GM21786 (cell line): ENCODE measurements at regions not wholly inside any gene's neighbourhood (a gene's known extent, or its start where the extent isn't known, plus 50 kb on each side); places are given as distances from the start of the nearest gene placed in this dataset.

Source experiments
- ATAC-seq: cut with Tn5 transposase; IDR thresholded peaks from one replicate; pipeline ENCODE4 v1.9.1; 2021; ENCODE audit not compliant: unreplicated experiment

DNA sequence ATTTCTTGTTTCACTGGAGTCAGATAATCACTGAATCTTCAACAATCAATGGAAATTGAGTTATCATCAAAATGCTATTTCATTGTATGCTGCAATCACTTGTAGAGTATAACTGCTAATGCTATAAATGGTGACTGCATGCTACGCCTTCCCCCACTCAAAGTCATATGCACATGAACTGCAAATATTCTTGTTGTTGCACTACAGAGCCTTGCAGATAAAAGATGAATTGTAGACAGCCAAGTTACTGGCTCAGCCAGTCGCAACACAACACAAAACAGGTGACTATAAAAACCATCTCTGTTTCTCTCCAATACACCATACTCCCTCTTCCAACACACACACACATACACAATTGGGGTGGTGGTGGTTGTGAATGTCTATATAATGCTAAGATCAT lies 171.0 kb upstream of the HMGA2 start:
- no peak for ATAC-seq

DNA sequence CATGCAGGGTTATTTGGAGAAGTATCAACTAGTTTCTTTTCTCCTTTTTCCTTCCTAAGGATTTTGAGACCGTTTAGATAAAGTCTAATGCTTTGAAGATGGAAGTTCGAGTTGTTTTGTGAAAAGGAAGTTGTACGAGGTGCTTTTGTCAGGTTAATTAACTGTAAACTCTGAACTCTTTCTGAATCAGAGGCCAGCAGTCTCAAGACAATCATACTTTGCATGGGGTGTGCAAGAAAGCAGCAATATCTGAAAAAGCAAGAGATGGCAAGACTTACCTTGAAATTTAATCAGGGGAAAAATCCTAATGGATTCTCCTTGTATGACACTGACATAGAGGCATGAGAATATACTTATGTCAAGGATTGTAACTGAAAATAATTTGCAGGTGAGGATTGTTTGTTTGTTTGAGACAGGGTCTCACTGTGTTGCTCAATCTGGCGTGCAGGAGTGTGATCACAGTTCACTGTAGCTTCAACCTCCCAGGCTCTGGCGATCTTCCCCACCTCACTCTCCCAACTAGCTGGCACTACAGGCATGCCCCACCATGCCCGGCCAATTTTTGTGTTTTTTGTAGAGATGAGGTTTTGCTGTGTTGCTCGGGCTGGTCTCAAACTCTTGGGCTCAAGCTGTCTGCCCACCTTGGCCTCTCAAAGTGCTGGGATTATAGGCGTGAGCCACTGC lies 170.2 kb upstream of the HMGA2 start:
- no peak for ATAC-seq

DNA sequence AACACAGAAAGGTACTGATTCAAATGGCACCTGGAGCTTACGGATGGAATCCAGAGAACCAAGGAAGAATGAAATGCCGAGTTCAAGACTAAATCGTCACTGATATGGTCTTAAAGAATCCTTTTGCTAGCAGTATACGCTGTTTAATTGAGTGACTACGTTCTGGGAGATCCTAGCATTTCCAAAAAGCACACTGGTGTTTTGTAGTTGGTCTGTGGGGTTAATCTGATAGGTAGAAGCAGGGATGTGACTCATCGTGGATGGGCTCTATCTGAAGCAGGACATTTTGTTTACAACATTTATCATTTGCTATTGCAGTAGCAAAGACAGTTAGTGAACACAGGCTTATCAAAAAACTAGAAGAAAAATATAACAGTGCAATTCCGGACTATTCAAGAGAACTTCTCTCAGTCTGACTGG lies 169.2 kb upstream of the HMGA2 start:
- ATAC-seq, result no peak

DNA sequence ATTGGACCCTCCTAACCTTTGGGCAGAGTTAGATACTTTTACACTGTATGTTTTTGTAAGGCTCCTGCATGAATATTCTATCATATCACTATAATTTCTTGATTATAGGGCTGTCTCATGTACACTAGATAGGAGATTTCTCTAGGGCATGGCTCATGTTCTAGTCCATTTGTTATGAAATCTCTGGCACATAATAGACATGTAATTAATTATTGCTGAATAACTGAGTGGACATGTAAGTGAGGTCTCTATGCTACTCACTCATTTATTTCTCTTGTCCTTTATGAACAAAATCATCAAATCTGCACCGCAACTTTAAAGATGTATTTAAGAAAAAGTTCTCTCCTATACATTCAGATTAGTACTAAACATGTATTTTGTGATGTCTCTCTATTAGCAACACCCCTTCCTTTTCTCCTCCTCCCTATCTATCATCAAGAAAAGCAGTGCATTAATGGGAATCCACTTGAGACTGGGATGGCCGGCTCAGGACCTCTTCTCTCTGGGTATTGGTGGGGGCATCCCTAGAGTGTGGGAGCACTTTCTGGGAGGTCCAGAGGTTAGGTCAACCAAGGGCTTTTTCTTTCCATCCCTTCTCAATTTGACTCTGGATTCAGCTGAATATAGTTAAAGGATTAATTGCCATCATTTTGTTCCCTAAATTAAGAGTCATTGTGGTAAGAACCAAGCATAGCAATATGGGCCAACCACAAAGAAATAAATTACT lies 168.0 kb upstream of the HMGA2 start:
- no peak for ATAC-seq

DNA sequence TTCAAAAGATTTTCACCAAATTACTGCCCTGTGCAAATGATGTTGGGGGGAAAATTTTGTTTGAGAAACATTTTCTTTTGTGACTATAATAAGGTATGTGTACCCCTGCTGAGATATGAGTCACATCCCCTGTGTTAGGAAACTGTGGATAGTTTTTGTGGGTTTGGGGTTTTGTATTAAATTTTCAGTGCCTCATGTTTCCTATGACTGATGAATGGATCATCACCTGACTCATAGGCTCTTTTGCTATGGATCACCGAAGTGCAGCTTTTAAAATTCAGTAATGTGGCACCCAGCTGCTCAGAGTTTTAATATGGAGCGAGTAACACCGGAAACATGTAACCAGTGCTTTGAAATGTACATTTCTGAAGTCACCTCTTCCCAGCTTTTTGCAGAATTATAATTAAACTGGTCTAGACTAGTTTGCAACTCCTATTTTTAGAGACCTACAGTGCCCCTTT lies 167.4 kb upstream of the HMGA2 start:
- no peak for ATAC-seq

- no peak for ATAC-seq
Observed at GRCh38 chr12:65657635-65658034, 166.6 kb upstream of the HMGA2 start.

DNA sequence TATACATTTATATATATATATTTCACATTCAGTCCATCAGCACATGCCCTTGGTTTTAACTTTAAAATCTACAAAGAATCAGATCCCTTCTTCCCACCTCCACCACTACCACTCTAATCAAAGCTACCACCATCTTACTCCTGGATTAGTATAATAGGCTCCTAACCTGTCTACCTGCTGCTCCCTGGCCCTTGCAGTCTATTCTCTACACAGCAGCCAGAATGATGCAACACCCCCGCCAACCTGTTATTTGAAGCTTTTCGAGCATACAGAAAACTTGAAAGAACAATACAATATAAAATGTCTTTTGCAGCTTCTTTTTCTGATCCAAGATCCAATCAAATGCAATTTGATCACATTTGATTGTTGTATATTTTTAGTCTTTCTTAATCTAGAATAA lies 165.9 kb upstream of the HMGA2 start:
- ATAC-seq, result no peak

DNA sequence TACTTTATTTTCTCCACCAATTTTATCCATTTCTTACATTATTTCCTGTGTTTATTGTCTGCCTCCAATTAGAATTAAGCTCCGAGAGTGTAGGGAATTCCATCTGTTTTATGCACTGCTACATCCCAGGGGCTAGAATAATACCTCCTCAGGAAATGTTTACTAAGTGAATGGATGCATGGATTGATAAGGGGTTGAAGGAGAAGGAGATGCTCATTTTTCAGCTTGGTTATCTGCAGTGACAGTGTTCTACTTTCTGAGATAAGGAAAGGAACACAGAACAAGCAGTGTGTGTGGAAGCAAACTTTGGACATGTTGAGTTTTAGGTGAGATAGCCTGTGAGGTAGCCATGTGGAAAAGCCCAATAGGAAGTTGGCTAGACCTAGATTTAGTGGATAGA lies 164.6 kb upstream of the HMGA2 start:
- no peak for ATAC-seq

GRCh38 chr12:65660096-65660495 lies 164.2 kb upstream of the HMGA2 start:
- ATAC-seq, result no peak

DNA sequence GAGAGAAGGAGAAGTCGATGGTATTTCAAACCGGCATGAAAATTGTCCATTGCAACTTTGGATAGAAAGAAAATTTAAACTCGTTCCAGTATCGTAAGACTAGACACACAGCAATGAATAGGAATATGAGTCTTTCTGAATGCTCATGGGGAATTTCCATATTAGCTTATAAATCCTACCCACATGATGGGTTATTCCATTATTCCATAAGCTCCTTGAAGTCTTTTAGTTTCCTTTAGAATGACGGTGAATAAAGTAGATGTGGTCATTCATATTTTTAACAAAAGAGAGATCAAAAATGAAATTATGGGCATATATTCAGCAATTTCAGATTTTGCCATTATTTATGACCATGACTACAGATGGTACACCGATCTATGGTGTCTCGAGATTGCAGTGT lies 163.4 kb upstream of the HMGA2 start:
- ATAC-seq, result no peak

DNA sequence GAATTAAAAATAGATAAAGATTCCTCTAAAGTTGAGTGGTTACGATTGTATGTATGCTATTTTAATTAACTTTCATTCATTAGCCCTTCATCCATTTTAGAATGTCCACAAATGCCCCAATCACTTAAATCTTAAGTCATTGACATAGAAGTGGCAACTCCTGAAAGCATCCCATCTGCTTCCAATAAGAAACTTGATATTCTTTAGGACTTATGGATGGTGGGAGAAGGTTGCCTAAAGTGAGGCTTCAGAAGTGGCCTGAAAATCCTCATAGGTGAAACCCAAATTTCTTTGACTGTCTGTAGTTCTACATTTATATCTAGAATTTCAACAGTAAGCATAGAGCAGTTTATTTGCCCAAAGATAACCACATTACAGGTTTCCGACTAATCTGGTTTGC lies 161.7 kb upstream of the HMGA2 start:
- ATAC-seq, result no peak

GRCh38 chr12:65663097-65663496 lies 161.2 kb upstream of the HMGA2 start:
- ATAC-seq, result no peak

DNA sequence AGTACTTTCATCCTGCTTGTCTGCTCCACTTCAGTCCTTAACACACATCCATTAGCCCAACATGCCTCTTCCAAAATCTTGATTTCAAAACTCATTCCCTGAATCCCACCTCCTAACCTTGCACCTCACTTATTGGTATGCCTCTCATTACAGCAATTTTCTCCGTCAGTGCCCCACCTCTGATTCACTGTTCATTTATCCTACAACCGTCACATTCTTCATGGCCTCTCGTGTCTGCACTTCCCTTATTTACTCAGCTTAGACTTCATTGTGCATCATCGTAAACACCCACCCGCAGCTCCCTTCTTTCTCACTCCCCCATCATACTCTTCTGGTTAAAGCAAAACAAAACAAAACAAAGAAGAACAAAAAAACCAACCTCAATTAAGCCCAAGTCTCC lies 160.6 kb upstream of the HMGA2 start:
- ATAC-seq, result no peak

DNA sequence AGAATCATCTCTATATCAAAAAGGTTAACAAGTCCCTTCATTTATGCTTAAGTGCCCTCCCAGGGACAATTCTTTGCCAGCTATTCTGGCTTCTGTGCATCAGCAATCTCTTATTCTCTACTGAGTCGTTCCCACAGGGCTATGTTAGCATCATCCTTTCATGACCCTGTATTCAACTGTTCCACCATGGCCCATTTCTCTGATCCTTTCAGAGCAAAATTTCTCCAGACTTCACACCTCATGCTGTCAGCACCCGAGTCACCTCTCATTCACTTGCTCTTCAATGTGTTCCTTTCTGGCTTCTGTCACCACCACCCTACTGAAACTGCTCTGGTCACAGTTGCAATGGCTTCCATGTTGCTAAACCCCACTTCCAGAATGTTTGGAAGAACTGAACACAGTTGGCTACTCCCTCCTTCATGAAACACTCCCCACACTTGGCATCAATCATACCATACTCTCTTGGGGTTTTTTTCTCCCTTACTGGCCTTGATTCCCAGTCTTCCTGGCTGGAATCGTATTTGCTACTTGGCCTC lies 159.5 kb upstream of the HMGA2 start:
- ATAC-seq, result no peak

- no peak for ATAC-seq
Observed at GRCh38 chr12:65665817-65666216, 158.5 kb upstream of the HMGA2 start.

- no peak for ATAC-seq
Observed at GRCh38 chr12:65666876-65667275, 157.4 kb upstream of the HMGA2 start.

- no peak for ATAC-seq
Observed at GRCh38 chr12:65667932-65668331, 156.4 kb upstream of the HMGA2 start.

- ATAC-seq, result no peak
Observed at GRCh38 chr12:65668981-65669695, 155.1 kb upstream of the HMGA2 start.

DNA sequence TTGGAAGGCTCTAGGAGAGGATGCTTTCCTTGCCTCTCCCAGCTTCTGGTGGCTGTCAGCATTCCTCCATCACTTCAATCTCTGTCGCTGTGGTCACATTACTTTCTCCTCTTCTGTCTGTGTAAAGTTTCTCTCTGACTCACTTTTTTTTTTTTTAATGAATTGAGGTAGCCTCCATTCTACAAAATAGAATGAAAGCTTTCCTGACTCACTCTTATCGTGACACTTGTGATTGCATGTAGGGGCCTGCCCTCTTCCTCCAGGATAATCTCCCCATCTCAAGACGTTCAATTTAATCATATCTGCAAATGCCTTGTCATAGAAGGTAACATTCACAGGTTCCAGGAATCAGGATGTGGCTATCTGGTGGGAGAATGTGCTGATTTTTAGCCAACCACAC lies 153.5 kb upstream of the HMGA2 start:
- ATAC-seq, result no peak

DNA sequence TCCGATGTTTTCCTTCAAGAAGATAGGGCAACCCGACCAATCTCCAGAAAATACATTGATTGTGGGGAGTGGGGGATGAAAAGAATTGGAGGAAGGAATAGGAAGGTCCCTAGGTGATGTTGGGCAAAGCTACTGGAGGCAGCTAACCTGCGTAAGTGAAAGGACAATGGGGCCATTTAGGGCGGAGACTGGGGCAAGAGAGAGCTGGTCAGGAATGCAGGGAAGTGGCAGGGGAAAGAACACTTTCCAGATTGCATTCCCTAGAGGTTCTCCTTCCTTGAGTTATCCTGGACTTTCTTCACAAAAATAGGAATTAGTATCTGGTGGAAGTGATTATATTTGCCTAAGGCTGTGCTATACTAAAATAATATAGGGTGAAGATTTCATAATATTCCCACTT lies 151.8 kb upstream of the HMGA2 start:
- no peak for ATAC-seq

- ATAC-seq, result no peak
Observed at GRCh38 chr12:65673156-65673690, 151.1 kb upstream of the HMGA2 start.

GRCh38 chr12:65673732-65674131 lies 150.6 kb upstream of the HMGA2 start:
- ATAC-seq, result no peak
